Renal pelvis (tissue), 1 donor: ENCODE measurements at regions not wholly inside any gene's neighbourhood (a gene's known extent, or its start where the extent isn't known, plus 50 kb on each side); places are given as distances from the start of the nearest gene placed in this dataset.

Experiments
- DNase-seq: peaks from one replicate; pipeline ENCODE4 v3.0.0-alpha.2; 2013

- no peak for DNase-seq
Measured at GRCh38 chr17:55668312-55668920, 54.2 kb downstream of the TMEM100 start.

- DNase-seq, result no peak
Measured at GRCh38 chr17:55666806-55667205, 55.9 kb downstream of the TMEM100 start.

- DNase-seq, result no peak
Measured at GRCh38 chr17:55664287-55664686, 58.4 kb downstream of the TMEM100 start.

GRCh38 chr17:55663400-55663799 lies 59.3 kb downstream of the TMEM100 start:
- no peak for DNase-seq

- no peak for DNase-seq
Measured at GRCh38 chr17:55661963-55662834, 60.5 kb downstream of the TMEM100 start.

GRCh38 chr17:55661256-55661758 lies 61.4 kb downstream of the TMEM100 start:
- DNase-seq, result no peak

- peak; percentile 92 for DNase-seq
Measured at GRCh38 chr17:55660178-55660886, 62.3 kb downstream of the TMEM100 start.

- DNase-seq, result no peak
Measured at GRCh38 chr17:55659661-55660060, 63.0 kb downstream of the TMEM100 start.

GRCh38 chr17:55655777-55656176 lies 66.9 kb downstream of the TMEM100 start:
- DNase-seq, result no peak

- no peak for DNase-seq
Measured at GRCh38 chr17:55654821-55655220, 67.8 kb downstream of the TMEM100 start.

- DNase-seq, result no peak
Measured at GRCh38 chr17:55654022-55654421, 68.6 kb downstream of the TMEM100 start.

- DNase-seq, result no peak
Measured at GRCh38 chr17:55652825-55653224, 69.8 kb downstream of the TMEM100 start.

GRCh38 chr17:55652114-55652823 lies 70.4 kb downstream of the TMEM100 start:
- DNase-seq, result no peak

- DNase-seq, result no peak
Measured at GRCh38 chr17:55649957-55650597, 72.6 kb downstream of the TMEM100 start.

- no peak for DNase-seq
Measured at GRCh38 chr17:55648086-55648485, 74.6 kb downstream of the TMEM100 start.

- DNase-seq, result no peak
Measured at GRCh38 chr17:55645361-55645760, 77.3 kb downstream of the TMEM100 start.

GRCh38 chr17:55644346-55644745 lies 78.3 kb downstream of the TMEM100 start:
- no peak for DNase-seq

GRCh38 chr17:55642741-55643140 lies 79.9 kb downstream of the TMEM100 start:
- no peak for DNase-seq

- DNase-seq, result peak; percentile 94
Measured at GRCh38 chr17:55641676-55642081, 81.0 kb downstream of the TMEM100 start.

- DNase-seq, result no peak
Measured at GRCh38 chr17:55639096-55639495, 83.6 kb downstream of the TMEM100 start.

GRCh38 chr17:55635253-55635914 lies 87.3 kb downstream of the TMEM100 start:
- peak; percentile 85 for DNase-seq
